HCT116 (cell line): ENCODE measurements at regions not wholly inside any gene's neighbourhood (a gene's known extent, or its start where the extent isn't known, plus 50 kb on each side); places are given as distances from the start of the nearest gene placed in this dataset.
A peak's percentile ranks its signal among the peaks of the same experiment; 100 is the strongest.

ENCODE experiments used
- ATAC-seq: fragments of 200-7000 bp; cut with Tn5 transposase; 2 replicates; pipeline ENCODE4 v1.9.1; 2020; ENCODE audit warnings: mild to moderate bottlenecking, moderate library complexity
- BruUV-seq: library from RNA; stranded (reverse); fragments of 400-500 nt; replicated peaks from 2 replicates; lab custom pipeline; 2021; lab: Mats Ljungman, UMichigan
- CTCF ChIA-PET: fragments of 300-600 bp; sonication (Branson Sonifier 250); formaldehyde crosslinking; loops from one replicate; lab custom pipeline; 2021; ENCODE audit warnings: antibody characterized with exemption; lab: Charles Lee
- POLR2A ChIA-PET: fragments of 300-600, 350-600 bp; sonication (Branson Sonifier 250); formaldehyde crosslinking; loops from one replicate; lab custom pipeline; 2021; ENCODE audit warnings: antibody characterized with exemption; lab: Charles Lee
- RAD21 ChIA-PET, 2 experiments: fragments of 300-600 bp; sonication (Branson Sonifier 250); formaldehyde crosslinking; loops; one replicate each; lab custom pipeline; 2023; ENCODE audit warnings: low total read pairs in 2 of 2; ENCODE audit not compliant: uncharacterized antibody in 2 of 2, unreplicated experiment in 2 of 2, low non-redundant PET in 1 of 2; lab: Charles Lee
- DNase-seq: peaks from one replicate; pipeline ENCODE4 v3.0.0-alpha.2; 2010; ENCODE audit warnings: low read depth, low spot score
- H2AFZ ChIP-seq: fragments of 200-600 bp; shearing (Covaris generic), sonication (generic); 2 replicates; pipeline ENCODE4 v1.6.1; 2017; ENCODE audit warnings: low read depth, mixed run types, mixed read lengths, antibody characterized with exemption, low read length; ENCODE audit not compliant: poor library complexity, severe bottlenecking
- H3K27ac ChIP-seq: 2 replicates; pipeline ENCODE4 v1.5.1; 2012; ENCODE audit warnings: low read depth, low read length
- H3K27me3 ChIP-seq: fragments of 200-600 bp; sonication (generic); 2 replicates; pipeline ENCODE4 v1.6.1; 2016; ENCODE audit warnings: mixed run types, low read length, mixed read lengths; ENCODE audit not compliant: insufficient read depth
- H3K36me3 ChIP-seq, 2 experiments: fragments of 200-500 bp in 1 of 2; fragments of 200-600 bp in 1 of 2; sonication (Bioruptor generic) in 1 of 2; sonication (generic) in 1 of 2; 2 replicates each; pipeline versions ENCODE4 v1.5.1 to v1.6.1; 2014 to 2016; ENCODE audit warnings: low read length in 2 of 2, inconsistent platforms in 1 of 2, mixed read lengths in 1 of 2, mixed run types in 1 of 2; ENCODE audit not compliant: insufficient read depth in 2 of 2, control insufficient read depth in 1 of 2
- H3K4me1 ChIP-seq, 2 experiments: fragments of 200-600 bp in 1 of 2; sonication (generic) in 1 of 2; 2 replicates each; pipeline versions ENCODE4 v1.5.1 to v1.6.1; 2012 to 2017; ENCODE audit warnings: low read length in 2 of 2, inconsistent platforms in 1 of 2, mild to moderate bottlenecking in 1 of 2, mixed read lengths in 1 of 2, mixed run types in 1 of 2, moderate library complexity in 1 of 2; ENCODE audit not compliant: insufficient read depth in 2 of 2, control insufficient read depth in 1 of 2
- H3K4me2 ChIP-seq: fragments of 200-600 bp; sonication (generic); 2 replicates; pipeline ENCODE4 v1.6.1; 2017; ENCODE audit warnings: mixed run types, low read length, mixed read lengths
- H3K4me3 ChIP-seq, 2 experiments: fragments of 200-600 bp in 1 of 2; sonication (generic) in 1 of 2; replicated peaks in 1 of 2; 2 replicates each; pipeline ENCODE4 v1.5.1; 2011 to 2016; ENCODE audit warnings: low read length in 2 of 2, control low read depth in 1 of 2, low read depth in 1 of 2, mild to moderate bottlenecking in 1 of 2, mixed read lengths in 1 of 2, mixed run types in 1 of 2
- H3K79me2 ChIP-seq: fragments of 200-600 bp; sonication (generic); 2 replicates; pipeline ENCODE4 v1.6.1; 2017; ENCODE audit warnings: mild to moderate bottlenecking, mixed run types, low read length, moderate library complexity, mixed read lengths; ENCODE audit not compliant: insufficient read depth
- H3K9ac ChIP-seq: fragments of 200-600 bp; sonication (generic); 2 replicates; pipeline ENCODE4 v1.6.1; 2016; ENCODE audit warnings: low read length, mixed read lengths
- H3K9me2 ChIP-seq: fragments of 200-600 bp; sonication (generic), shearing (Covaris generic); 2 replicates; pipeline ENCODE4 v1.6.1; 2017; ENCODE audit warnings: mixed run types, mild to moderate bottlenecking, moderate library complexity; ENCODE audit not compliant: insufficient read depth
- H3K9me3 ChIP-seq, 2 experiments: fragments of 200-500 bp in 1 of 2; fragments of 200-600 bp in 1 of 2; sonication (Bioruptor generic) in 1 of 2; sonication (generic) in 1 of 2; 2 replicates each; pipeline ENCODE4 v1.6.1; 2014 to 2017; ENCODE audit warnings: low read length in 2 of 2, mixed read lengths in 2 of 2, inconsistent platforms in 1 of 2, low read depth in 1 of 2, mild to moderate bottlenecking in 1 of 2, mixed run types in 1 of 2, moderate library complexity in 1 of 2; ENCODE audit not compliant: control insufficient read depth in 1 of 2, insufficient read depth in 1 of 2
- H4K20me1 ChIP-seq: fragments of 200-600 bp; sonication (generic), shearing (Covaris generic); 2 replicates; pipeline ENCODE4 v1.6.1; 2017; ENCODE audit warnings: mixed run types, mild to moderate bottlenecking, moderate library complexity; ENCODE audit not compliant: insufficient read depth
- CBX3 ChIP-seq: IDR thresholded peaks from 2 replicates; pipeline ENCODE4 v1.6.1; 2012; ENCODE audit warnings: low read depth
- CEBPB ChIP-seq: IDR thresholded peaks from 2 replicates; pipeline ENCODE4 v1.6.1; 2012; ENCODE audit warnings: low read depth
- EGR1 ChIP-seq: IDR thresholded peaks from 2 replicates; pipeline ENCODE4 v1.6.1; 2012; ENCODE audit warnings: low read depth
- ELF1 ChIP-seq: IDR thresholded peaks from 2 replicates; pipeline ENCODE4 v1.6.1; 2012; ENCODE audit warnings: low read depth, borderline replicate concordance
- FOSL1 ChIP-seq: IDR thresholded peaks from 2 replicates; pipeline ENCODE4 v1.6.1; 2012; ENCODE audit warnings: low read depth
- JUND ChIP-seq: IDR thresholded peaks from 2 replicates; pipeline ENCODE4 v1.6.1; 2012
- POLR2A ChIP-seq: IDR thresholded peaks from 2 replicates; pipeline ENCODE4 v1.7.0; 2011; ENCODE audit warnings: borderline replicate concordance; ENCODE audit not compliant: insufficient read depth, insufficient read length; ENCODE audit errors: extremely low read depth
- POLR2AphosphoS5 ChIP-seq: IDR thresholded peaks from 2 replicates; pipeline ENCODE4 v1.6.1; 2011; ENCODE audit warnings: mild to moderate bottlenecking, low read depth, low read length, moderate library complexity
- SP1 ChIP-seq: IDR thresholded peaks from 2 replicates; pipeline ENCODE4 v1.6.1; 2012; ENCODE audit warnings: low read depth
- YY1 ChIP-seq: IDR thresholded peaks from 2 replicates; pipeline ENCODE4 v1.6.1; 2011; ENCODE audit warnings: low read length, low read depth, moderate library complexity, mild to moderate bottlenecking; ENCODE audit not compliant: insufficient replicate concordance; ENCODE audit errors: extremely low read depth
- intact Hi-C: fragments of 100-400 bp; cut with micrococcal nuclease; formaldehyde crosslinking; loops from 2 replicates; pipeline ENCODE4 v1.10.0; 2022

GRCh38 chr17:5832886-5833285 is 237.3 kb upstream of the WSCD1 start:
- Histone ChIP-seq H3K9me2 (no peaks in the 10 kb centered on the region), H2AFZ (peak overlapping the region; percentile 81), H3K79me2 (no peaks in the 10 kb centered on the region), H3K36me3 (no peaks in the 10 kb centered on the region), H3K4me3 (peak overlapping the region in 1 of 2 experiments; percentile 1; a peak in 1 of 4 replicates), H3K9me3 (no peaks in the 10 kb centered on the region)
- no TSS peak for BruUV-seq
- CTCF ChIA-PET, result no interaction called here
- TF ChIP-seq SP1 (peak; percentile 40; the same call in 1 of the 2 replicates), FOSL1 (peak; percentile 42), ELF1 (0 out of 2 replicates have a peak, but pooled peaks have one; percentile 12), YY1 (no peak), JUND (0 out of 2 replicates have a peak, but pooled peaks have one; percentile 18)
- TF ChIP-seq, all 23 proteins: peak for 4
- Histone ChIP-seq H3K27me3 (no peaks in the 10 kb centered on the region), H4K20me1 (no peaks in the 10 kb centered on the region), H3K4me1 (peaks cover 49 to 69% of the 10 kb centered on the region in 2 experiments), H3K4me2 (peak overlapping the region; percentile 68), H3K9ac (peak overlapping the region; percentile 17; the same call in 1 of the 2 replicates), H3K27ac (no peak overlapping the region)
- RAD21 ChIA-PET, result no interaction called here
- ATAC-seq (peak; percentile 45), DNase-seq (peak; percentile 58)
- POLR2A ChIA-PET, result no interaction called here
- intact Hi-C loops, result no loop called here

- Histone ChIP-seq H2AFZ (peak overlapping the region; percentile 36), H3K4me2 (peak overlapping the region; percentile 55), H3K27ac (no peak overlapping the region), H3K9ac (peak overlapping the region; percentile 43), H4K20me1 (no peaks in the 10 kb centered on the region), H3K9me2 (no peaks in the 10 kb centered on the region), H3K79me2 (no peaks in the 10 kb centered on the region), H3K36me3 (no peaks in the 10 kb centered on the region), H3K4me3 (peak overlapping the region in 1 of 2 experiments; percentile 3; a peak in 2 of 4 replicates), H3K27me3 (no peaks in the 10 kb centered on the region), H3K9me3 (no peaks in the 10 kb centered on the region), H3K4me1 (peaks cover 48 to 60% of the 10 kb centered on the region in 2 experiments)
- no TSS peak for BruUV-seq
- POLR2A ChIA-PET, result no interaction called here
- intact Hi-C loops, result no loop called here
- TF ChIP-seq POLR2A (no peak), FOSL1 (peak; percentile 70), SP1 (peak; percentile 73), JUND (peak; percentile 59; the same call in 1 of the 2 replicates), EGR1 (no peak), POLR2AphosphoS5 (0 out of 2 replicates have a peak, but pooled peaks have one; percentile 25), CEBPB (peak; percentile 11; the same call in 1 of the 2 replicates), CBX3 (peak; percentile 37; the same call in 1 of the 2 replicates)
- CTCF ChIA-PET, result no interaction called here
- ATAC-seq (peak; percentile 65), DNase-seq (peak; percentile 78)
- RAD21 ChIA-PET, result no interaction called here
Observed at GRCh38 chr17:5837055-5837491, 233.1 kb upstream of the WSCD1 start.
